Astrocyte (in vitro differentiated cells and primary cell): ENCODE measurements at regions not wholly inside any gene's neighbourhood (a gene's known extent, or its start where the extent isn't known, plus 50 kb on each side); places are given as distances from the start of the nearest gene placed in this dataset.

ENCODE experiments used
- DNase-seq: peaks from one replicate; pipeline ENCODE4 v3.0.0-alpha.2; 2010; ENCODE audit warnings: low read depth
- FAIRE-seq: peaks from 2 replicates; lab custom pipeline; 2011; peaks lifted over from hg19 to GRCh38; lab: Jason Lieb, UNC
- H2AFZ ChIP-seq: 2 replicates; pipeline ENCODE4 v1.6.0; 2012; ENCODE audit warnings: low read depth, low read length, inconsistent platforms
- H3K27ac ChIP-seq: 2 replicates; pipeline ENCODE4 v1.5.1; 2011; ENCODE audit warnings: low read depth, low read length, inconsistent platforms
- H3K27me3 ChIP-seq: 2 replicates; pipeline ENCODE4 v1.6.0; 2011; ENCODE audit warnings: low read length, inconsistent platforms; ENCODE audit not compliant: insufficient read depth
- H3K36me3 ChIP-seq: 2 replicates; pipeline ENCODE4 v1.5.1; 2011; ENCODE audit warnings: low read length, inconsistent platforms; ENCODE audit not compliant: insufficient read depth
- H3K4me1 ChIP-seq: 2 replicates; pipeline ENCODE4 v1.5.1; 2011; ENCODE audit warnings: low read length, inconsistent platforms; ENCODE audit not compliant: insufficient read depth
- H3K4me2 ChIP-seq: 2 replicates; pipeline ENCODE4 v1.6.0; 2012; ENCODE audit warnings: low read length, inconsistent platforms
- H3K4me3 ChIP-seq: 2 replicates; pipeline ENCODE4 v1.5.1; 2011; ENCODE audit warnings: low read depth, mild to moderate bottlenecking, low read length, inconsistent platforms; ENCODE audit not compliant: insufficient read depth
- H3K79me2 ChIP-seq: 2 replicates; pipeline ENCODE4 v1.6.0; 2012; ENCODE audit warnings: mild to moderate bottlenecking, low read length, inconsistent platforms; ENCODE audit not compliant: insufficient read depth
- H3K9ac ChIP-seq: 2 replicates; pipeline ENCODE4 v1.6.0; 2012; ENCODE audit warnings: mild to moderate bottlenecking, low read length, inconsistent platforms
- H3K9me3 ChIP-seq: 2 replicates; pipeline ENCODE4 v1.5.1; 2012; ENCODE audit warnings: low read depth, mild to moderate bottlenecking, low read length, inconsistent platforms; ENCODE audit not compliant: insufficient read depth
- H4K20me1 ChIP-seq: 2 replicates; pipeline ENCODE4 v1.6.0; 2012; ENCODE audit warnings: low read length, inconsistent platforms; ENCODE audit not compliant: insufficient read depth
- H3K27ac Mint-ChIP-seq: one replicate; pipeline ENCODE4 v1.8.0; 2021; ENCODE audit warnings: mild to moderate bottlenecking, mixed read lengths; ENCODE audit not compliant: unreplicated experiment
- H3K27me3 Mint-ChIP-seq: one replicate; pipeline ENCODE4 v1.8.0; 2021; ENCODE audit warnings: low read depth, mixed read lengths; ENCODE audit not compliant: unreplicated experiment
- H3K36me3 Mint-ChIP-seq: one replicate; pipeline ENCODE4 v1.8.0; 2021; ENCODE audit warnings: low read depth, mixed read lengths; ENCODE audit not compliant: unreplicated experiment
- H3K4me1 Mint-ChIP-seq: one replicate; pipeline ENCODE4 v1.8.0; 2021; ENCODE audit warnings: low read depth, mixed read lengths; ENCODE audit not compliant: unreplicated experiment
- H3K4me3 Mint-ChIP-seq: one replicate; pipeline ENCODE4 v1.8.0; 2021; ENCODE audit warnings: mild to moderate bottlenecking, moderate library complexity, mixed read lengths; ENCODE audit not compliant: unreplicated experiment
- H3K9me3 Mint-ChIP-seq: one replicate; pipeline ENCODE4 v1.8.0; 2021; ENCODE audit warnings: mild to moderate bottlenecking, mixed read lengths; ENCODE audit not compliant: unreplicated experiment
- EZH2 ChIP-seq: IDR thresholded peaks from 2 replicates; pipeline ENCODE4 v1.6.1; 2012; ENCODE audit warnings: mild to moderate bottlenecking, low read length, inconsistent platforms; ENCODE audit not compliant: insufficient read depth
- TF ChIP-seq, protein P1 (sequence below): IDR thresholded peaks from 2 replicates; pipeline ENCODE4 v1.5.1; 2011; ENCODE audit warnings: low read depth, mild to moderate bottlenecking, inconsistent platforms, low read length, moderate library complexity; ENCODE audit not compliant: insufficient read depth

DNA sequence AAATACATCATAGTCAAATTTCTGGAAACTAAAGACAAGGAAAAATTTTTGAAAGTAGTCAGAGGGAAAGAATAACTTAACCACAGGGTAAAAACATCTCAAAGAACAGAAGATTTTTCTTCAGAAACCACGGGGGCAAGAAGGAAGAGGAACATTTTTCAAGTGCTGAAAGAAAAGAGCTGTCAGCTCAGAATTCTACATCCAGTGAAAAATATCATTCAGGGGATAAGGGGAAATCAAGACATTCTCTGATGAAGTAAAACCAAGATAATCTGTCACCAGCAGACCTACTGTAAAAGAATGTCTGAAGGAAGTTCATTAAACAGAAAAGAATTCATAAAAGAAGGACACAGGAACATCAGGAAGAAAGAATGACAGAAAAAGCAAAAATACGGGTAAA is 111.2 kb upstream of the TMEM72 start:
- TF ChIP-seq EZH2, result no peak
- TF ChIP-seq, protein P1, sequence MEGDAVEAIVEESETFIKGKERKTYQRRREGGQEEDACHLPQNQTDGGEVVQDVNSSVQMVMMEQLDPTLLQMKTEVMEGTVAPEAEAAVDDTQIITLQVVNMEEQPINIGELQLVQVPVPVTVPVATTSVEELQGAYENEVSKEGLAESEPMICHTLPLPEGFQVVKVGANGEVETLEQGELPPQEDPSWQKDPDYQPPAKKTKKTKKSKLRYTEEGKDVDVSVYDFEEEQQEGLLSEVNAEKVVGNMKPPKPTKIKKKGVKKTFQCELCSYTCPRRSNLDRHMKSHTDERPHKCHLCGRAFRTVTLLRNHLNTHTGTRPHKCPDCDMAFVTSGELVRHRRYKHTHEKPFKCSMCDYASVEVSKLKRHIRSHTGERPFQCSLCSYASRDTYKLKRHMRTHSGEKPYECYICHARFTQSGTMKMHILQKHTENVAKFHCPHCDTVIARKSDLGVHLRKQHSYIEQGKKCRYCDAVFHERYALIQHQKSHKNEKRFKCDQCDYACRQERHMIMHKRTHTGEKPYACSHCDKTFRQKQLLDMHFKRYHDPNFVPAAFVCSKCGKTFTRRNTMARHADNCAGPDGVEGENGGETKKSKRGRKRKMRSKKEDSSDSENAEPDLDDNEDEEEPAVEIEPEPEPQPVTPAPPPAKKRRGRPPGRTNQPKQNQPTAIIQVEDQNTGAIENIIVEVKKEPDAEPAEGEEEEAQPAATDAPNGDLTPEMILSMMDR, result no peak
- Mint-ChIP-seq H3K4me3 (no peak overlapping the region), H3K9me3 (no peaks in the 10 kb centered on the region), H3K27ac (no peak overlapping the region), H3K36me3 (no peaks in the 10 kb centered on the region), H3K27me3 (peaks cover 3% of the 10 kb centered on the region), H3K4me1 (peaks cover 28% of the 10 kb centered on the region)
- Histone ChIP-seq H3K36me3 (no peaks in the 10 kb centered on the region), H4K20me1 (no peaks in the 10 kb centered on the region), H3K4me3 (no peak overlapping the region), H3K27ac (no peak overlapping the region), H2AFZ (no peak overlapping the region), H3K9ac (no peak overlapping the region), H3K4me1 (peaks cover 30% of the 10 kb centered on the region), H3K9me3 (no peaks in the 10 kb centered on the region), H3K79me2 (no peaks in the 10 kb centered on the region), H3K27me3 (no peaks in the 10 kb centered on the region), H3K4me2 (peak overlapping the region; percentile 21)
- peak; percentile 56 for FAIRE-seq
- DNase-seq, result peak; percentile 92

DNA sequence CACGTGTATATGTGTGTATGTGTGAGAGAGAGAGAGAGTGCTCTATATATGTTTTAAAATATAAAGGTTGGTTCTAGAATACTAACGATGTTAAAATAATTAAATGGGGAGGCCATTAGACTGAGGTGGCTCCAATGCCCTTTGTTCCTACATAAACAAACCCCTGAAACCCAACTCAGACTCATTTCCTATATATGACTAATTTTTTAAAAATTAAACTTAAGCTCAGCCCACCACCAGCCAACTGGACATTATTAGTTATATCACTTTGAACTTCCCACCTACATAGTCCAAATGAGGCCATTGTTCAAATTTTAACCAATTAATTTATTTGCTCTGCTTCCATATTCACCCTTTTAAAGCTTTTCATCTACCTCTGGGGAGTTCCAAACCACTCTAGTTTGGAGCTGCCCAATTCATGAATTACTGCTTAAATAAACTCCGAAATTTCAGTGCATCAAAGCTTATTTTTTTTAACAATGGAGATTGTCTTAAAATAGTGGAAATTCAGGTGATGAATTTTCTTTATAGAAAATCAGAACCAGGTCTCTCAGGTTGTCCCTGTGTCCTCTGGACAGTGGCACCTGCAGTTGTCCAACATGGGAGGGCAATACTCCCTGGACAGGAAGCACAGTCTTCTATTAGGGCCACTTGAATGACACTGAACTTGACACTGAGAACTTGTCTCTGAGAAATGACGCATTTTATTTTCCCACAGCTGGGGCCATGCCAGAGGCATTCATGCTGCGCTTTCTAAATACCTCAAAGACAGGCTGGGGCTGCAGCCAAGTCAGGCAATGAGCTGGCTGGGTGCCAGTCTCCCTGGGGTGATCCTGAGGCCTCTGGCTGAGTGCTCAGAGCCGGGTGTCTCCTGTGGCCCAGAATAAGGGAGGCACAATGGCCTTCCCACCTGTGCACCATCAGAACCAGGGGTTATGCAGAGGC is 109.5 kb upstream of the TMEM72 start:
- FAIRE-seq (peak; percentile 95), DNase-seq (peak; percentile 99)
- no peak overlapping the region for H3K27ac Mint-ChIP-seq
- peaks cover 30% of the 10 kb centered on the region for H3K4me1 ChIP-seq
- no peaks in the 10 kb centered on the region for H3K36me3 Mint-ChIP-seq
- no peak overlapping the region for H2AFZ ChIP-seq
- H3K4me3 Mint-ChIP-seq, result no peak overlapping the region
- H3K4me1 Mint-ChIP-seq, result peaks cover 25% of the 10 kb centered on the region
- H3K27ac ChIP-seq, result peak overlapping the region; percentile 76
- no peaks in the 10 kb centered on the region for H3K9me3 Mint-ChIP-seq
- H3K36me3 ChIP-seq, result no peaks in the 10 kb centered on the region
- H3K27me3 Mint-ChIP-seq, result peaks cover 2% of the 10 kb centered on the region
- peak overlapping the region; percentile 46 for H3K4me2 ChIP-seq
- TF ChIP-seq, protein P1, result no peak
- no peak for TF ChIP-seq EZH2
- no peak overlapping the region for H3K9ac ChIP-seq
- no peak overlapping the region for H3K4me3 ChIP-seq
- no peaks in the 10 kb centered on the region for H3K27me3 ChIP-seq
- no peaks in the 10 kb centered on the region for H3K79me2 ChIP-seq
- no peaks in the 10 kb centered on the region for H4K20me1 ChIP-seq
- H3K9me3 ChIP-seq, result no peaks in the 10 kb centered on the region

DNA sequence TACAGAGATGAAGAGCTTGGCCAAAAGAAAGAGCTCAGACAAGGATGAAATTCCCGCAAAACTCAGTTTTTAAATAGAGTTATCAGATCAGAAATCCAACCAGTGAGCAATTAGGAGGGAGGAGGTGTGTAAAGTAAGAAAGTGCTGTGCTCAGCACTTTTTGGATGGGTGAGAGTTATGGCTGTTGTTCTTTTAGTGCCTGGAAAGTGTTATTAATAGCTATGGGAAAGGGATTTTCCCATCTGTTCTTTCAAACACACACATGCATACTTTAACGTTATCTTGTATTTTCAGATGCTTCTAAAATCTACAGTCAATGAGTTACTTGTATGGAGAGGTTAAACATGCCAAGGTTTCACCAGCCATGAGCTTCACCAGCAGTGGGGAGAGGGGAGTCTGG is 107.3 kb upstream of the TMEM72 start:
- no peak overlapping the region for H3K9ac ChIP-seq
- no peak overlapping the region for H3K27ac Mint-ChIP-seq
- no peaks in the 10 kb centered on the region for H4K20me1 ChIP-seq
- H3K27ac ChIP-seq, result no peak overlapping the region
- no peaks in the 10 kb centered on the region for H3K79me2 ChIP-seq
- H3K9me3 Mint-ChIP-seq, result no peaks in the 10 kb centered on the region
- peaks cover 30% of the 10 kb centered on the region for H3K4me1 ChIP-seq
- DNase-seq (peak; percentile 53), FAIRE-seq (no peak)
- no peak overlapping the region for H2AFZ ChIP-seq
- H3K4me3 Mint-ChIP-seq, result no peak overlapping the region
- no peak for TF ChIP-seq EZH2
- TF ChIP-seq, protein P1, result no peak
- H3K9me3 ChIP-seq, result no peaks in the 10 kb centered on the region
- no peak overlapping the region for H3K4me2 ChIP-seq
- no peaks in the 10 kb centered on the region for H3K27me3 ChIP-seq
- peaks cover 25% of the 10 kb centered on the region for H3K4me1 Mint-ChIP-seq
- H3K4me3 ChIP-seq, result no peak overlapping the region
- H3K36me3 ChIP-seq, result no peaks in the 10 kb centered on the region
- no peaks in the 10 kb centered on the region for H3K36me3 Mint-ChIP-seq
- peaks cover 3% of the 10 kb centered on the region for H3K27me3 Mint-ChIP-seq
